ENCODE measurements at regions not wholly inside any gene's neighbourhood (a gene's known extent, or its start where the extent isn't known, plus 50 kb on each side); places are given as distances from the start of the nearest gene placed in this dataset.

- Mint-ChIP-seq H3K4me3 (ENCODE audit: low read depth, unreplicated experiment) (no peak overlapping the region), H3K27me3 (ENCODE audit: unreplicated experiment) (no peaks in the 10 kb centered on the region), H3K27ac (ENCODE audit: unreplicated experiment) (no peak overlapping the region), H3K4me1 (ENCODE audit: low read depth, unreplicated experiment) (no peaks in the 10 kb centered on the region), H3K36me3 (ENCODE audit: insufficient read depth, unreplicated experiment) (no peaks in the 10 kb centered on the region), H3K9me3 (ENCODE audit: low read depth, unreplicated experiment) (peaks cover 3% of the 10 kb centered on the region)
- no TSS peak for BruUV-seq (replicated peaks)
- TF ChIP-seq CTCF (IDR thresholded peaks at IDR 0.05; ENCODE audit: unreplicated experiment), result no peak
- CTCF ChIA-PET, result no interaction called here
- DNase-seq, result no peak
- intact Hi-C loops (cut with micrococcal nuclease; ENCODE audit: unreplicated experiment), result no loop called here
These were observed 69.2 kb downstream of the LYZL2 start for GRCh38 chr10:30560326-30560725.

GRCh38 chr10:30559180-30559579 lies 70.4 kb downstream of the LYZL2 start:
- H3K27ac Mint-ChIP-seq (ENCODE audit: unreplicated experiment), result no peak overlapping the region
- DNase-seq, result no peak
- CTCF ChIA-PET, result no interaction called here
- TF ChIP-seq CTCF (IDR thresholded peaks at IDR 0.05; ENCODE audit: unreplicated experiment), result no peak
- intact Hi-C loops (cut with micrococcal nuclease; ENCODE audit: unreplicated experiment), result no loop called here
- no peaks in the 10 kb centered on the region for H3K36me3 Mint-ChIP-seq (ENCODE audit: insufficient read depth, unreplicated experiment)
- H3K9me3 Mint-ChIP-seq (ENCODE audit: low read depth, unreplicated experiment), result peaks cover 3% of the 10 kb centered on the region
- no peak overlapping the region for H3K4me3 Mint-ChIP-seq (ENCODE audit: low read depth, unreplicated experiment)
- BruUV-seq (replicated peaks), result no TSS peak
- peaks cover under 1% of the 10 kb centered on the region for H3K4me1 Mint-ChIP-seq (ENCODE audit: low read depth, unreplicated experiment)
- H3K27me3 Mint-ChIP-seq (ENCODE audit: unreplicated experiment), result no peaks in the 10 kb centered on the region

- no peak for DNase-seq
- H3K4me1 Mint-ChIP-seq (ENCODE audit: low read depth, unreplicated experiment), result peaks cover 8% of the 10 kb centered on the region
- H3K27me3 Mint-ChIP-seq (ENCODE audit: unreplicated experiment), result no peaks in the 10 kb centered on the region
- H3K36me3 Mint-ChIP-seq (ENCODE audit: insufficient read depth, unreplicated experiment), result no peaks in the 10 kb centered on the region
- no peak overlapping the region for H3K27ac Mint-ChIP-seq (ENCODE audit: unreplicated experiment)
- CTCF ChIA-PET, result no interaction called here
- intact Hi-C loops (cut with micrococcal nuclease; ENCODE audit: unreplicated experiment), result no loop called here
- H3K9me3 Mint-ChIP-seq (ENCODE audit: low read depth, unreplicated experiment), result peaks cover 3% of the 10 kb centered on the region
- TF ChIP-seq CTCF (IDR thresholded peaks at IDR 0.05; ENCODE audit: unreplicated experiment), result no peak
- no peak overlapping the region for H3K4me3 Mint-ChIP-seq (ENCODE audit: low read depth, unreplicated experiment)
- no TSS peak for BruUV-seq (replicated peaks)
These were observed 71.1 kb downstream of the LYZL2 start for GRCh38 chr10:30558411-30558810.

- BruUV-seq (replicated peaks), result no TSS peak
- intact Hi-C loops (cut with micrococcal nuclease; ENCODE audit: unreplicated experiment), result no loop called here
- peaks cover 10% of the 10 kb centered on the region for H3K4me1 Mint-ChIP-seq (ENCODE audit: low read depth, unreplicated experiment)
- DNase-seq, result no peak
- CTCF ChIA-PET, result no interaction called here
- H3K27me3 Mint-ChIP-seq (ENCODE audit: unreplicated experiment), result no peaks in the 10 kb centered on the region
- H3K4me3 Mint-ChIP-seq (ENCODE audit: low read depth, unreplicated experiment), result no peak overlapping the region
- no peak overlapping the region for H3K27ac Mint-ChIP-seq (ENCODE audit: unreplicated experiment)
- no peaks in the 10 kb centered on the region for H3K36me3 Mint-ChIP-seq (ENCODE audit: insufficient read depth, unreplicated experiment)
- H3K9me3 Mint-ChIP-seq (ENCODE audit: low read depth, unreplicated experiment), result peaks cover 3% of the 10 kb centered on the region
- TF ChIP-seq CTCF (IDR thresholded peaks at IDR 0.05; ENCODE audit: unreplicated experiment), result no peak
These were observed 71.7 kb downstream of the LYZL2 start for GRCh38 chr10:30557884-30558283.

All from Calu3 (cell line).